ENCODE measurements at regions not wholly inside any gene's neighbourhood (a gene's known extent, or its start where the extent isn't known, plus 50 kb on each side); places are given as distances from the start of the nearest gene placed in this dataset.
"Not testable (repeated sequence)": the region's sequence is repeated elsewhere in the genome, so short reads cannot be mapped to it uniquely, and the experiment has no call there.

DNA sequence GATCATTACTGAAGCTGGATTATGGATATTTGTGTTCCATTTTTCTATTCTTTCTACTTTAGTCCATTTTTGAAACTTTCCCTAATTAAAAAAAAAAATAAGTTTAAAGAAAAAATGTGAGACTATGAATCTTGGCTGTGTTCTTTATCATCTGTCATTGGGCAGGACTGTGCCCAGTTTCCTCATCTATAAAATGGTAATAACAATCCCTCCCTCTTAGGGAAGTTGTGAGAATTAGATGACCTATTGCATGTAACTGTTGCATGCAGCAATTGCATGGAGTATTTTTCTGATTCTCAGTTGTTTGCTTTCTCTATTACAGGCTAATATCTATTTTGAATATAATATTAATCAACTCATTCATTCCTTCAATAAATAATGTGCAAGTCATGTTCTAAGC, 108.2 kb upstream of the LOC128125822 start:
- no peak overlapping the region for H3K4me3 ChIP-seq (ENCODE audit: low read depth, low read length)
- no peak for DNase-seq (ENCODE audit: low read depth)
- TF ChIP-seq, protein P1, sequence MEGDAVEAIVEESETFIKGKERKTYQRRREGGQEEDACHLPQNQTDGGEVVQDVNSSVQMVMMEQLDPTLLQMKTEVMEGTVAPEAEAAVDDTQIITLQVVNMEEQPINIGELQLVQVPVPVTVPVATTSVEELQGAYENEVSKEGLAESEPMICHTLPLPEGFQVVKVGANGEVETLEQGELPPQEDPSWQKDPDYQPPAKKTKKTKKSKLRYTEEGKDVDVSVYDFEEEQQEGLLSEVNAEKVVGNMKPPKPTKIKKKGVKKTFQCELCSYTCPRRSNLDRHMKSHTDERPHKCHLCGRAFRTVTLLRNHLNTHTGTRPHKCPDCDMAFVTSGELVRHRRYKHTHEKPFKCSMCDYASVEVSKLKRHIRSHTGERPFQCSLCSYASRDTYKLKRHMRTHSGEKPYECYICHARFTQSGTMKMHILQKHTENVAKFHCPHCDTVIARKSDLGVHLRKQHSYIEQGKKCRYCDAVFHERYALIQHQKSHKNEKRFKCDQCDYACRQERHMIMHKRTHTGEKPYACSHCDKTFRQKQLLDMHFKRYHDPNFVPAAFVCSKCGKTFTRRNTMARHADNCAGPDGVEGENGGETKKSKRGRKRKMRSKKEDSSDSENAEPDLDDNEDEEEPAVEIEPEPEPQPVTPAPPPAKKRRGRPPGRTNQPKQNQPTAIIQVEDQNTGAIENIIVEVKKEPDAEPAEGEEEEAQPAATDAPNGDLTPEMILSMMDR (conservative IDR thresholded peaks at IDR 0.05; ENCODE audit: low read depth, low read length): no peak

GRCh38 chr6:63465750-63466149, 106.5 kb upstream of the LOC128125822 start:
- H3K4me3 ChIP-seq (ENCODE audit: low read depth, low read length): no peak overlapping the region
- TF ChIP-seq, protein P1 (conservative IDR thresholded peaks at IDR 0.05; ENCODE audit: low read depth, low read length): no peak
- DNase-seq (ENCODE audit: low read depth): no peak

- H3K4me3 ChIP-seq (ENCODE audit: low read depth, low read length): no peak overlapping the region
- DNase-seq (ENCODE audit: low read depth): no peak
- TF ChIP-seq, protein P1 (conservative IDR thresholded peaks at IDR 0.05; ENCODE audit: low read depth, low read length): no peak
Measured at GRCh38 chr6:63466242-63466733, 106.0 kb upstream of the LOC128125822 start.

GRCh38 chr6:63467247-63467954, 104.9 kb upstream of the LOC128125822 start:
- TF ChIP-seq, protein P1 (conservative IDR thresholded peaks at IDR 0.05; ENCODE audit: low read depth, low read length): no peak
- no peak overlapping the region for H3K4me3 ChIP-seq (ENCODE audit: low read depth, low read length)
- no peak for DNase-seq (ENCODE audit: low read depth)

- not testable (repeated sequence) for H3K4me3 ChIP-seq (ENCODE audit: low read depth, low read length); DNase-seq (ENCODE audit: low read depth)
Measured at GRCh38 chr6:63471145-63471544, 101.1 kb upstream of the LOC128125822 start.

DNA sequence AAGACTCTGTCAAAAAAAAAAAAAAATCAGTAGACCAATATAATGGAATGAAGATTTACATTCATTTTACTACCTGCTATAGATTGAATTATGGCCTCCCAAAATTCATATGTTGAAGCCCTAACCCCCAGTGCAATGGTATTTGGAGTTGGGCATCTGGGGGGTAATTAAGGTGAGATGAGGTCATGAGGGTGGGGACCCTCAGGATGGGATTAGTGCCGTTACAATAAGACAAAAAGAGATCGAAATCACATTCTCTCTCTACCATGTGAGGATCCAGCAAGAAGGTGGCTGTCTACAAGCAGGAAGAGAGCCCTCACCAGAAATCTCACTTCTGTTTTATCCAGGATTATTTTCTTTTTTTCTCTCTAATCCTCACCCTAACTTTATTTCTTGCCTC, 100.6 kb upstream of the LOC128125822 start:
- DNase-seq (ENCODE audit: low read depth): no peak
- H3K4me3 ChIP-seq (ENCODE audit: low read depth, low read length): no peak overlapping the region
- TF ChIP-seq, protein P1 (conservative IDR thresholded peaks at IDR 0.05; ENCODE audit: low read depth, low read length): no peak

DNA sequence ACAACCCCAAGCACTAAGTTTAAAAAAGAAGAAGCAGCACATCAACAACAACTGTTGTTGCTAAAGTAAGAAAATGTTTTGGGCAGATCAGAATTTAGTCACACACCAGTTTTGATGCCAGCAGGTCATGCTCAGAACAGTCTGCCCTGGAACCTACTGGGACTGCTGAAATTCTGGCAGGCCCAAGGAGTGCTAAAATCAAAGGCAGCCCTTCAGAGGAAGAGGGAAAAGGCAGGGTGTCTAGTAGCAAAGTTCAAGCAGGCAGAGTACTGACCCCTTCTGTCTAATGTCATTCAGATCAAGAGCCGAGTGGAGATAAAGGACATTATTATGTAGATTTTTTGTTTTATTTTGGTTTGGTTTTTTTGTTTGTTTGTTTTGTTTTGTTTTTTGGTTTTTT, 96.6 kb upstream of the LOC128125822 start:
- no peak overlapping the region for H3K4me3 ChIP-seq (ENCODE audit: low read depth, low read length)
- DNase-seq (ENCODE audit: low read depth): no peak
- TF ChIP-seq, protein P1 (conservative IDR thresholded peaks at IDR 0.05; ENCODE audit: low read depth, low read length): no peak

Data from choroid plexus epithelial cell (primary cell).